Neural crest cell (in vitro differentiated cells): ENCODE measurements at regions not wholly inside any gene's neighbourhood (a gene's known extent, or its start where the extent isn't known, plus 50 kb on each side); places are given as distances from the start of the nearest gene placed in this dataset.

Experiments used
- DNase-seq: peaks from one replicate; pipeline ENCODE4 v3.0.0; 2021; ENCODE audit warnings: low read depth, mixed read lengths, low spot score
- H3K27ac Mint-ChIP-seq: one replicate; pipeline ENCODE4 v1.8.0; 2021; ENCODE audit warnings: mild to moderate bottlenecking, mixed read lengths; ENCODE audit not compliant: unreplicated experiment
- H3K27me3 Mint-ChIP-seq: 2 replicates; pipeline ENCODE4 v1.8.0; 2021; ENCODE audit warnings: low read depth, mild to moderate bottlenecking, mixed read lengths
- H3K36me3 Mint-ChIP-seq: 2 replicates; pipeline ENCODE4 v1.8.0; 2021; ENCODE audit warnings: low read depth, mild to moderate bottlenecking, mixed read lengths
- H3K4me1 Mint-ChIP-seq: 2 replicates; pipeline ENCODE4 v1.8.0; 2021; ENCODE audit warnings: mixed read lengths
- H3K4me3 Mint-ChIP-seq: one replicate; pipeline ENCODE4 v1.8.0; 2021; ENCODE audit warnings: mild to moderate bottlenecking, mixed read lengths
- H3K9me3 Mint-ChIP-seq: 2 replicates; pipeline ENCODE4 v1.8.0; 2021; ENCODE audit warnings: mixed read lengths
- CTCF ChIP-seq: fragments of 200-600 bp; sonication (generic); conservative IDR thresholded peaks from 2 replicates; pipeline ENCODE4 v1.5.0; 2021; ENCODE audit warnings: antibody characterized with exemption, mild to moderate bottlenecking

- Mint-ChIP-seq H3K9me3 (peaks cover 2% of the 10 kb centered on the region), H3K4me3 (no peak overlapping the region), H3K36me3 (no peaks in the 10 kb centered on the region), H3K27ac (no peak overlapping the region), H3K27me3 (no peaks in the 10 kb centered on the region), H3K4me1 (peaks cover 11% of the 10 kb centered on the region)
- no peak for TF ChIP-seq CTCF
- DNase-seq = no peak
Observed at GRCh38 chr2:48213646-48214045, 100.8 kb upstream of the FOXN2 start.

GRCh38 chr2:48218169-48218568 lies 96.3 kb upstream of the FOXN2 start:
- H3K36me3 Mint-ChIP-seq = no peaks in the 10 kb centered on the region
- H3K4me3 Mint-ChIP-seq = no peak overlapping the region
- DNase-seq = no peak
- no peak for TF ChIP-seq CTCF
- H3K27ac Mint-ChIP-seq = no peak overlapping the region
- H3K9me3 Mint-ChIP-seq = peaks cover 4% of the 10 kb centered on the region
- no peaks in the 10 kb centered on the region for H3K27me3 Mint-ChIP-seq
- H3K4me1 Mint-ChIP-seq = no peaks in the 10 kb centered on the region

- H3K4me1 Mint-ChIP-seq = no peaks in the 10 kb centered on the region
- TF ChIP-seq CTCF = no peak
- no peaks in the 10 kb centered on the region for H3K36me3 Mint-ChIP-seq
- peaks cover 4% of the 10 kb centered on the region for H3K9me3 Mint-ChIP-seq
- H3K4me3 Mint-ChIP-seq = no peak overlapping the region
- H3K27ac Mint-ChIP-seq = no peak overlapping the region
- DNase-seq = no peak
- H3K27me3 Mint-ChIP-seq = no peaks in the 10 kb centered on the region
Observed at GRCh38 chr2:48219234-48219554, 95.3 kb upstream of the FOXN2 start.

GRCh38 chr2:48219555-48220436 lies 94.7 kb upstream of the FOXN2 start:
- no peaks in the 10 kb centered on the region for H3K36me3 Mint-ChIP-seq
- H3K9me3 Mint-ChIP-seq = peaks cover 4% of the 10 kb centered on the region
- no peak for DNase-seq
- H3K4me3 Mint-ChIP-seq = no peak overlapping the region
- no peak for TF ChIP-seq CTCF
- no peak overlapping the region for H3K27ac Mint-ChIP-seq
- H3K27me3 Mint-ChIP-seq = no peaks in the 10 kb centered on the region
- no peaks in the 10 kb centered on the region for H3K4me1 Mint-ChIP-seq

- Mint-ChIP-seq H3K4me1 (no peaks in the 10 kb centered on the region), H3K4me3 (no peak overlapping the region), H3K27me3 (no peaks in the 10 kb centered on the region), H3K36me3 (no peaks in the 10 kb centered on the region), H3K9me3 (peaks cover 4% of the 10 kb centered on the region), H3K27ac (no peak overlapping the region)
- DNase-seq = no peak
- TF ChIP-seq CTCF = no peak
Observed at GRCh38 chr2:48220501-48220900, 94.0 kb upstream of the FOXN2 start.
